Activated T-cell treated with anti-CD3 and anti-CD28 coated beads for 48 hours (primary cell): ENCODE measurements at regions not wholly inside any gene's neighbourhood (a gene's known extent, or its start where the extent isn't known, plus 50 kb on each side); places are given as distances from the start of the nearest gene placed in this dataset.

Source experiments
- DNase-seq: peaks from one replicate; pipeline ENCODE4 v3.0.0-alpha.2; 2020; ENCODE audit warnings: low read depth

- no peak for DNase-seq
Observed at GRCh38 chr2:126315828-126316227, 340.1 kb upstream of the GYPC start.

- no peak for DNase-seq
Observed at GRCh38 chr2:126317790-126318431, 338.0 kb upstream of the GYPC start.

- no peak for DNase-seq
Observed at GRCh38 chr2:126322342-126322741, 333.6 kb upstream of the GYPC start.

GRCh38 chr2:126325202-126325601 is 330.8 kb upstream of the GYPC start:
- no peak for DNase-seq

- no peak for DNase-seq
Observed at GRCh38 chr2:126329173-126329572, 326.8 kb upstream of the GYPC start.

- DNase-seq, result no peak
Observed at GRCh38 chr2:126342457-126342856, 313.5 kb upstream of the GYPC start.

GRCh38 chr2:126343136-126343535 is 312.8 kb upstream of the GYPC start:
- no peak for DNase-seq

- DNase-seq, result no peak
Observed at GRCh38 chr2:126344493-126344892, 311.5 kb upstream of the GYPC start.

- no peak for DNase-seq
Observed at GRCh38 chr2:126345691-126346090, 310.3 kb upstream of the GYPC start.

GRCh38 chr2:126356631-126357030 is 299.3 kb upstream of the GYPC start:
- DNase-seq, result no peak

- no peak for DNase-seq
Observed at GRCh38 chr2:126358122-126358521, 297.8 kb upstream of the GYPC start.

GRCh38 chr2:126359494-126359893 is 296.5 kb upstream of the GYPC start:
- no peak for DNase-seq

GRCh38 chr2:126367361-126367760 is 288.6 kb upstream of the GYPC start:
- no peak for DNase-seq

GRCh38 chr2:126368758-126369157 is 287.2 kb upstream of the GYPC start:
- no peak for DNase-seq

- DNase-seq, result no peak
Observed at GRCh38 chr2:126370201-126370600, 285.8 kb upstream of the GYPC start.

GRCh38 chr2:126372406-126372805 is 283.6 kb upstream of the GYPC start:
- no peak for DNase-seq

- DNase-seq, result no peak
Observed at GRCh38 chr2:126378176-126378575, 277.8 kb upstream of the GYPC start.

- DNase-seq, result no peak
Observed at GRCh38 chr2:126381091-126381490, 274.9 kb upstream of the GYPC start.

GRCh38 chr2:126382998-126383397 is 273.0 kb upstream of the GYPC start:
- DNase-seq, result no peak

GRCh38 chr2:126383800-126384199 is 272.2 kb upstream of the GYPC start:
- no peak for DNase-seq

GRCh38 chr2:126385441-126385840 is 270.5 kb upstream of the GYPC start:
- no peak for DNase-seq

GRCh38 chr2:126385983-126386382 is 270.0 kb upstream of the GYPC start:
- no peak for DNase-seq

GRCh38 chr2:126389446-126389845 is 266.5 kb upstream of the GYPC start:
- DNase-seq, result no peak

- DNase-seq, result no peak
Observed at GRCh38 chr2:126392889-126393288, 263.1 kb upstream of the GYPC start.

- peak; percentile 4 for DNase-seq
Observed at GRCh38 chr2:126399001-126399400, 257.0 kb upstream of the GYPC start.
